ENCODE measurements at regions not wholly inside any gene's neighbourhood (a gene's known extent, or its start where the extent isn't known, plus 50 kb on each side); places are given as distances from the start of the nearest gene placed in this dataset.
A peak's percentile ranks its signal among the peaks of the same experiment; 100 is the strongest.
"Not testable (repeated sequence)": the region's sequence is repeated elsewhere in the genome, so short reads cannot be mapped to it uniquely, and the experiment has no call there.

DNA sequence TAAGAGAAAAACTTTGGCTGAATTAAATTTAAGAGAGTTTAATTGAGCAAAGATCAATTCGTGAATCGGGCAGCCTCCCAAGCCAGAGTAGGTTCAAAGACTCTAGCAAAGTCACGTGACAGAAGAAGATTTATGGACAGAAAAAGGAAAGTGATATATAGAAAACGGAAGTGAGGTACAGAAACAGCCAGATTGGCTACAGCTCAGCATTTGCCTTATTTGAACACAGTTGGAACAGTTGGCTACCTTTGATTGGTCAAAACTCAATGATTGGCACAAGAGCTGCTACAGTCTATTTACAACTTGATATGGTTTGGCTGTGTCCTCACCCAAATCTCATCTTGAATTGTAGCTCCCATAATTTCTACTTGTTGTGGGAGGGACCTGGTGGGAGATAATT, 102.6 kb downstream of the PLG start:
- DNase-seq (ENCODE audit: low read depth) = no peak

DNA sequence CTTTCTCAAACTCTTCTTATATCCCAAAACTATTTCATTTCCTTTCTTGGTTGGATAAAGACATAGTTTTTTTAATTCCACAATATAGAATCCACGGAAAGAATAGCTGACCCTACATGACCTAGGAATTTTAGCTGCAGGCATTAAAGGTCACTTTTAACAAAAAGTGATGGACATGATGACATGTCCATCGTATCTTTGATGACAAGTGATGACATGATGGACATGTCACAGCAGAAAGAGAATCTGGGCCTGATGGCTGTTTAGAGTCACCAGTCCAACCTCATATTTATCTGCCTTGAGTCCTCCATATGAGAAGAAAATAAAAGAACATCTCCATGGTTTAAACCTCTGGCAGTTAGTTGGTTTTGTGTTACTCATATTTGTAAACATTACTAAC, 106.2 kb downstream of the PLG start:
- no peak for DNase-seq (ENCODE audit: low read depth)

DNA sequence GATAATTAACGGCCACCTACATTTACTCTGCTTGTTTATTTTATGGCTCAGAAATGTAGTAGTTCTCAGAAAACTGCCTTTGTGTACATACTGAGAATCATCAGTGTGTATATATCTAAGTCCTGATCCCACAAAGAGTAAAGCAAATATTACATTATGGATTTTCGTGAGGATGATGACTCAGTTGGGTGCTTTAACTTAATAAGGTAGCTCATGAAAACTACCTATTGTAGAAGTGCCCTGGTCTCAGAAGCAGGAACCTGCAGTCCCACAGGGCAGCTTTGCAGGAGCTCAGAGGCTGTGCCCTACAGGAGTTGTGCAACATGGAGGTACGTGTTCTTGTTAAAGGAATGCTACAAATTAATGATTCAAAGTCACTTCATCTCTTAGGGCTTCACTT, 108.2 kb downstream of the PLG start:
- no peak for DNase-seq (ENCODE audit: low read depth)

DNA sequence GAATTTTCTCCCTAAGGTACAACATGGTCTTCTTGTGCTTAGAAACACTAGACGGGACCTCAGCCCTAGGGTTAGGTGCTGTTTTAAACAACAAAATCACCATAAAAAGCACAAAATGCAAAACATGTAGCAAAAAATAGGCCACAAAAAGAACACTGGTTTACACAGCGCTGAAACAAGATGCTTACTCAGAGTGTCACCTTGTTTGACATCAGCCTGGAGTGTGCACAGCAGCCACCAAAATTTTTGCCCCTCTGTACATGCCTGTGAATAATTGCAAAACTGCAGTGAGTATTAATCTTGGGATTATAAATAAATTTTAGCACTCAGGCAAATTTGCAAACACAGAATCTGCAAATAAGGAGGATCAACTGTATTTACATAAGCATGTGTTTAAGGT, 110.1 kb downstream of the PLG start:
- DNase-seq (ENCODE audit: low read depth) = no peak

DNA sequence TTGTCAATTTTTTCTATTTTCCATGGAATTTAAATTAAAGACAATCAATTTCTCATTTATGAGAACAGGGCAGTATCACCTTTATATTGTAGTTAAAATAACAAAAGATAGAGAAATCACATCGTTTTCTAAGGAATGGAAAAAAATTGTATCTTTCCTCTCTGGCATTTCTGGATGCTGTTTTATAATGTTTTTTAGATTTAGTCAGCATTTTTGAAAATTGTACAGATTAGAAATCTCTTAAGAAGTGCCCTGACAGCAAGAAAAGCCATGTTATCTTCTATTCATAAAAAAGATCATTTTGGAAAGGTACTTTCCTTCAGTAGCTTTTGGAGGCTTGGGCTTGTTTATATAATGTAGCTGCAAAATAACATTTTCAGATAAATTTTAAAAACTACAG, 116.9 kb downstream of the PLG start:
- no peak for DNase-seq (ENCODE audit: low read depth)

DNA sequence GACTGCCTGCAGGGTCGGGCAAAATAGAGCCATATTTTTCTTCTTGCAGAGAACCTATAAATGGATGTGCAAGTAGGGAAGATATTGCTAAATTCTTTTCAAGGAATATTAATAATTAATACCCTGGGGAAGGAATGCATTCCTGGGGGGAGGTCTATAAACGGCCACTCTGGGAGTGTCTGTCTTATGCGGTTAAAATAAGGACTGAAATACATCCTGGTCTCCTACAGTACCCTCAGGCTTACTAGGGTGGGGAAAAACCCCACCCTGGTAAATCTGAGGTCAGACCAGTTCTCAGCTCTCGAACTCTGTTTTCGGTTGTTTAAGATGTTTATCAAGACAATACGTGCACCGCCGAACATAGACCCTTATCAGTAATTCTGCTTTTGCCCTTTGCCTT, 118.6 kb downstream of the PLG start:
- not testable (repeated sequence) for DNase-seq (ENCODE audit: low read depth)

DNA sequence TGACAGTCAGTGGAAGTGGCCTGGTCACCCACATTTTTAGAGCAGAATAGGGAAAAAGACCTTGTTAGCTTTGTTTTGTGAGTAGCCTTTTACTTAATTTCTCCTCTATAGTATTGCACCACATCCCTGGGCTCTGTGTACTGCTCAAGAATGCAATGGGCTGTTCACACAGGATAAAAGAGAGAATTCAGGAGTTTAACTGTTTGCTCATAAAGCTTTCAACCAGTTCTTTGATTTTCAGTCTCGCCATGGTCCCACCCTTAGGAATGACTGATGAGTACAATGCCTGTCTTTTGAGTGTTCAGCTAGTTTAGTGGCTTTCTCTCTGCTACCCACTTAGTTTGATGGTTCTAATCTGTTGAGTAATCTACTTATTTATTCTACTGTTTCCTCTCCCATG, 129.7 kb downstream of the PLG start:
- DNase-seq (ENCODE audit: low read depth) = no peak

DNA sequence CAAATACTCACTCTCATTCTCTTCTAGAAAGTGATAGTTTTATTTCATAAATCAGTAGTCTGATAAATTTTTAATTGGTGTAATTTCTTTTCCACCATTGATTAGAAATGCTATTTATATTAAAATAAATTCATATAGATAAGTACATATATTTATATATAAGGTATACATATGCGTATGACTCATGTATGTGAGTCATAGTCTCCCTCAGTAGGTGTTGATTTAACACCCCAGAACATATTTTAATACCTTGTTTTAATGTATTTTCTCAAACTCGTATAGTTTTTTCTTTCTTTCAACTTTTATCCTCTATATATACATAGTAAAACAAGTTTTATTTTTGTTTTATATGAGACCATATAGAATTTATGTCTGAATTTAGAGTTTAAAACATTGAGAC, 130.4 kb downstream of the PLG start:
- no peak for DNase-seq (ENCODE audit: low read depth)

DNA sequence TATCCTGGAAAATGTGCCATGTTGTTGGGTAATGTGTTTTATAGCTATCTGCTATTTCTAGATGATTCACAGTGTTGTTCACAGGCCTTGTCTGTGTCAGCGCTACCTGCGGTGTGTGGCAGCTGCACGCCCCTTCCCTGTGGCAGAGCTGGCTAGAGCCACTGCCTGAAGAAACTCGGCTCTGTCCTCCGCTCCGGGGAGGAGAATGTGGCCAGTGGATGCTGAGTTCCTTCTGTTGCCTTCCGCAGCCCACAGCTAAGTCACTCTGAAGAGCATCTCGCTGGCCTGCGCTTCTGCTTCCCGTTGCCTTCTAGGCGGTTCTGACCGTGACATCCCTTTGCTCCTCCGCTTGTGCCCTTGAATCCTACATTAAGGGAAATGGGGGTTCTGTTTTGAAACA, 135.1 kb downstream of the PLG start:
- peak; percentile 1 for DNase-seq (ENCODE audit: low read depth)

DNA sequence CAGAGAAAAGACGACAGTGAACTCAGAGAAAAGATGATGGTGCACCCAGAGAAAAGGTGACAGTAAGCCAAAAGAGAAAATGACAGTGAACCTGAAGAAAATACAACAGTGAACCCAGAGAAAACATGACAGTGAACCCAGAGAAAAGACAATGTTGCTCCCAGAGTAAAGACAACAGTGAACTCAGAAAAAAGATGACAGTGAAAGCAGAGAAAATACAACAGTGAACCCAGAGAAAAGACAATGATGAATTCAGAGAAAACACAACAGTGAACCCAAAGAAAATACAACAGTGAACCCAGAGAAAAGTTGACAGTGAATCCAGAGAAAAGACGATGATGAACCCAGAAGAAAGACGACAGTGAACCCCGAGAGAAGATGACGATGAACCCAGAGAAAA, 140.5 kb upstream of the MAP3K4 start:
- DNase-seq (ENCODE audit: low read depth) = no peak

DNA sequence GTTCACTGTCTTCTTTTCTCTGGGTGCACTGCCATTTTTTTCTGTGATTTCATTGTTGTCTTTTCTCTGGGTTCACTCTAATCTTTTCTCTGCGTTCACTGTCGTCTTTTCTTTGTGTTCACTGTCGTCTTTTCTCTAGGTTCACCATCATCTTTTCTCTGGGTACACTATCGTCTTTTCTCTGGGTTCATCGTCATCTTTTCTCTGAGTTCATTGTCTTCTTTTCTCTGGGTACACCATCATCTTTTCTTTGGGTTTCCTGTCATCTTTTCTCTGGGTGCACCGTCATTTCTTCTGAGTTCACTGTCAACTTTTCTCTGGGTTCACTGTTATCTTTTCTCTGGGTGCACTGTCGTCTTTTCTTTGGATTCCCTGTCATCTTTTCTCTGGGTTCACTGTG, 137.6 kb upstream of the MAP3K4 start:
- no peak for DNase-seq (ENCODE audit: low read depth)

DNA sequence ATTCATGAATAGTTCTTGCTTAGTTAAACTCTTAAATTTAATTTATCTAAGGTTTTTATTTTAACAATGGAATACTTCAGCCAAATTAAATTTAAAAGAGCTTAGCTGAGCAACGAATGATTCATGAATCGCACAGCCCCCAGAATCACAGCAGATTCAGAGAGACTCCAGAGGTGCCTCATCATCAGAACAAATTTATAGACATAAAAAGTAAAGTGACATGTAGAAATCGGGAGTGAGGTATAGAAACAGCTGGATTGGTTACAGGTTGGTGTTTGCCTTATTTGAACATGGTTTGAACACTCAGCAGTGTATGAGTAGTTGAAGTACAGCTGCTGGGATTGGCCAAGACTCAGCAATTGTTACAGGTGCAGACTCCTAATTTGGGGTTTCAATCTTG, 132.7 kb upstream of the MAP3K4 start:
- no peak for DNase-seq (ENCODE audit: low read depth)

DNA sequence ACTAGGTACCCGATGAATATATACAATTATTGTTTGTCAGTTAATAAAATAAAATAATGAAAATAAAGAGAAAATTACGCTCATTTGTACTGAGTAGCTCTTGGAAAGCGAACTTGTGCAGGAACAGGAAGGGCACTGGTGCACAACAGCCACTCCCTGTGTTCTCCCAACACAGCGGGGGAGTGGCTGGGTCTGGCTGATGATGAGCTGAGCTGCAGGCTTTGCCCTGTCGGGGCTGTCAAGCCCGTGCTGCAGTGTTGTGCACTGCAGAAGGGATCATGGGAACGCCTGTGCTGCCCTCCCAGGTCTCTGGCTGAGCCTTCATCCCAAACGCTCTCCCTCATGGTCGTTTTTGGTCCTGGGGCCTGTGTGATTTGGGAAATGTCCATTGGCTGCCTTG, 131.7 kb upstream of the MAP3K4 start:
- DNase-seq (ENCODE audit: low read depth) = no peak

DNA sequence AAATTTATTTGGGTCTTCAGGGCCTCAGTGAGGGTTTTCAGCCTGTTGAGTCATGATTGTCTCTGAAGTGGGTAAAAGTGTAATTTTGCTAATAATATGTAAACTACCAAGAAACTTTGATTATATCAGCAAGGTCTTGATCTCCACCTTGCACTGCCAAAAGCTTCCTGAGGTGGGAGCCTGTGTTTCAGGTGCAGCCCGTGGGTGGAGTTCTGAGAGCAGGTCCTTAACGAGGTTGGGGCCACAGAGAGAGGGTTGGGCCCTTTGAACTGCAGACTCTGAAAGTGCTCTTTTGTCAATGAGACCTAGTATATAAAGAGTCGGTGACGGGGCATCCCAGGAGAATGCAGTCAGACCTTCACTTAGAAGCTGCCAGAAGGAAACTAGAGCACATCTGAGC, 129.7 kb upstream of the MAP3K4 start:
- no peak for DNase-seq (ENCODE audit: low read depth)

DNA sequence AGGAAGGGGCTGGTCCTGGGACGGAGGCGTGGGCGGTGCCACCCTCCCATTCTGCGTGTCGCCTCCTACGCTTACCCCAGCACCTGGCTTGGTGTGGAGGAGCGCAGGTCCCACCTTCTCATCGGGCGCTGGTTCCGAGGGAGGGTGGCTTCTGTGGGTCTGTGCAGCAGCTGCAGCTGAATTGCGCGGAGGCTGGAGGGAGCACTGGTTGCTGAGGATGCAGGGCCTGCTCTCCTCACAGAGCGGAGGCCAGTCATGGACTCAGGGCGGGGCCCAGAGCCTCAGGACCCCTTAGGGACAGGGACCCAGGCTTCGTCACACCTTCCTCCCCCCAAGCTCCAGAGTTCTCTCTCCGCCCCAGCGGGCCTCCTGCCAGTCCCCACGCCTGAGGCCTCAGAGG, 127.8 kb upstream of the MAP3K4 start:
- no peak for DNase-seq (ENCODE audit: low read depth)

DNA sequence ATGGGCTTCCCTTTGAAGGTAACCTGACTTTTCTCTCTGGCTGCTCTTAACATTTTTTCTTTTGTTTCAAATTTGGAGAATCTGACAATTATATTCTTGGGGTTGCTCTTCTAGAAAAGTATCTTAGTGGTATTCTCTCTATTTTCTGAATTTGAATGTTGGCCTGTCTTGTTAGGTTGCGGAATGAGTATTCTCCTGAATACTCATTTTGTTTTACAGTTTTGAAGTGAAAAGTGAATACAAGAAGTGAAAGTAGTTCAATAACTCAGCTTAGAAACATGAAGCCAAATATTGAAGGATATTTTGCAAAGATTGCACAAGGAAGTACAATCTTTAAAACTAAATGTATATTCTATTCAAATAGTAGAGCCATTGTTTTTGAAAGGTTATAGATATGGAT, 120.2 kb upstream of the MAP3K4 start:
- no peak for DNase-seq (ENCODE audit: low read depth)

DNA sequence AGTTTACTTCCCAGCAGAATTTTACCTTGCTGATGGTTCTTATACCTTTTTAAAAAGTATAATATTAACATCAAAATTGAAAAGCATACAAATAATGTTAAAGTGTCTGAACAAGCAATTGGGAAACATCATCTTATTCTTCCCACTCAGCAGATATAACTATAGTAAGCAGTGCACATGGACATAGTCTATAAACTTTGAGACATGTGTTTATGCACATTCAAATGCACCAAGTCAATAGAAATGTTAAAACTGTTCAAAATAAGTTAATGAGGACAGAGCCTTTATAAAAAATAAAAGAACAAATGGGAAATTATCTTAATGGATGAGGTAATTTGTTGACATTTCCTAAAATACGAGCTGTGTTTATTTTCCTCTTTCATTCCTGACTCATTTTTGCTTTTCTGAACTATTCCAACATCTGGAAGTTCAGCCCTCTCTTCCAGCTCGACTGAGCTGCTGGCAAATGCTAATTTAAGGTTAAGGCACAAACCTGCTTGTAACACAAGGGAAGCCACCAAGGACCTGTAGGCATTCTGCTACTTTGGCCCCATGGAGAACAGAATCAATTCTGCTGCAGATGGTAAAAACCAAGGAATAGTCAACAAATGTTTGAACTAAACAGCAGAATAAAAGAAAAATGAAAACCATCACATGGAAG, 110.3 kb upstream of the MAP3K4 start:
- no peak for DNase-seq (ENCODE audit: low read depth)

DNA sequence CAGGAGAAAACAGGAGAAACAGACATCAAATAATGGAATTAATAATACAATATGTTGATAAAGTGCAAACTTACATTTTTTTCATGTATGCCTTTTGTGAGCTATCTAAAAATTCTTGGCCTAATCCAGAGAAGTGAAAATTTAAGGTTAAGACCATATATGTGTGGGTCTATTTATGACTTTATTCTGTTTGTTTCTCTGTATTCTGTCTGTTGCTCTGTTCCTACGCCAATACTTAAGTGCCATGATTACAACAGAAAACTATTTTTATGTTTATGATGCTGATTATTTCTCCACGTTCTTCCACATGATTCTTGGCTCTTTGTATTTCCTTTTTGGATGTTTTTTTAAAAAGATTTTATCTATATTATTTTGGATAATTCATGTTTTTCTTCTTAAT, 109.6 kb upstream of the MAP3K4 start:
- DNase-seq (ENCODE audit: low read depth) = no peak

DNA sequence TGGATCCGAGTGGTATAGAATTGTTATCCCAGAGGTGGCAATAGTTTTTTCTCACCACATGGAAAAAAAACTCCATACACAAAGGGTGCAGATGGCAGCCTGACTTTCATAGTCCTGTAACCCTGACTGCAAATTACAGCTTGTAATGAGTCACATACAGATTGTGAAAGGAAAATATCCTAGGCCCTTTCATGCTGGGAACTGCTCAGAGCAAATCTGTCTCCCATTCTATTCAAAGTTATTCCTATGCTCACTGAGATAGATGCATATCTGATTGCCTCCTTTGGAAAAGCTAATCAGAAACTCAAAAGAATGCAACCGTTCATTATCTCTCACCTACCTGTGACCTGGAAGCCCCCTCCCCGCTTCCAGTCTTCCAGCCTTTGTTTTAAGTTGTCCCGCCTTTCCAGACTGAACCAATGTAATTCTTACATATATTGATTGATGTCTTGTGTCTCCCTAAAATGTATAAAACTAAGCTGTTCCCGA, 108.7 kb upstream of the MAP3K4 start:
- no peak for DNase-seq (ENCODE audit: low read depth)

DNA sequence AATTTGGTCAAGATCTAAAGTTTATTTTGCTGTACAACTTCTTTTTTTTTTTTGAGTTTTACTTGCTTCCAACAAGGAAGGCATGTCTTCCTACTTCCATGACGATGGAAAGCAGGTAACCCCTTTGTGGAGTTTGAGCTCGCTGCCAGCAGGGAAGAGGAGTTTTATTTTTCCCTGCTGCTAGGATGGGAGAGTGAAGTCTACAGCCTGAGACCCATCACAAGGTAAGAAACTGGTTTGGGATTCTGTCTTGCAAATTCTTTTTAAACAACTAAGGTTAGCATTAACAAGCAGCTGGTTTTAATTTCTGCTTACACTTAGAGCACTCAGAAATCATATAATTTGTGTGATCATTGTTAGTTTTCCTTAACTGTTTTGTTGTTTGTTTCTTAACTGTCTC, 108.0 kb upstream of the MAP3K4 start:
- no peak for DNase-seq (ENCODE audit: low read depth)

DNA sequence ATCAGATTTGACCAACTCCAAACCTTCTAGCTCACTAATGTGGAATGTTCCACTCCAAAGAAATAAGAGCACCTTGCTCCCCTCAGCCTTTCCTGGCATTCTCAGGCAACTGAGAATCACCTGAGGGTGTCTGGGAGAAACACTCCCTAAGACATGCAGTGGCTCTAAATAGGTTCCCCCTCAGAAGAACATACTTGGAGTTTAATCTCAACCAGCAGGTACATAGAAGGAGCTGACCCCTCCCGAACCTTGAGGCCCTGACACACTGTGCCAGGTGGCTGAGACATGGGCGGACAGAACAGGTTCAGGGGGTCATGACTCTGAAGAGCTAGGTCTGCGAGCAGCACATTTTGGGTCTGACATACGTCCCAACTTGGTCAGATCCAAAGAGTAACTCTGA, 107.6 kb upstream of the MAP3K4 start:
- no peak for DNase-seq (ENCODE audit: low read depth)

DNA sequence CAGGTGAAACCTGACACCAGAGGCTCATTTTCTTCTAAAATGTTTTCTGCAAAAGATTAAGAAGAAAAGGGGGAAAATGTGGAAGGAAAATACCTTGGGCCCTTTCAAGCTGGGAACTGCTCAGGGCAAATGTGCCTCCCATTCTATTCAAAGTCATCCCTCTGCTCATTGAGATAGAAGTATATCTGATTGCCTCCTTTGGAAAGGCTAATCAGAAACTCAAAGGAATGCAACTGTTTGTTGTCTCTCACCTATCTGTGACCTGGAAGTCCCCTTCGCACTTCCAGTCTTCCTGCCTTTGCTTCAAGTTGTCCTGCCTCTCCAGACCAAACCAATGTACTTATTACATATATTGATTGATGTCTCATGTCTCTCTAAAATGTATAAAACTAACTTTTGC, 102.4 kb upstream of the MAP3K4 start:
- DNase-seq (ENCODE audit: low read depth) = not testable (repeated sequence)

DNA sequence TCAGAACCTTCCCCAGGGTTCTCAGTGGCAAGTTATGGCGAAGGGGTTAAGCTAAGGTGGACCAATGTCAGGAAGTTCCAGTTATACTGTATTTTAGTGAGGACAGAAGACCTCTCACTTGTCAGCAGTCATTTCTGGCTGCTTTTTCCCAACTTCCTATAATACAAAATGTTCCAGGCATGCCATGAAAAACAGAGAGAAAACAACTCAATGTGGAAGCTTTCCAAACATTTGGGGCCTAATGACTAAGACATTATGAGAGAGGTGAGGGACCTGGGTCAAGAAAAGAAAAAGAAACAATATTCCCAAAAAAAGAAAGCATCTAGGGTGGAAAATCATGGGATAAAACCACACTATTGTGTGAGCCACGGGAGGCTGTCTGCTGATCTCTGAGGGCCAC, 99.9 kb upstream of the MAP3K4 start:
- no peak for DNase-seq (ENCODE audit: low read depth)

DNA sequence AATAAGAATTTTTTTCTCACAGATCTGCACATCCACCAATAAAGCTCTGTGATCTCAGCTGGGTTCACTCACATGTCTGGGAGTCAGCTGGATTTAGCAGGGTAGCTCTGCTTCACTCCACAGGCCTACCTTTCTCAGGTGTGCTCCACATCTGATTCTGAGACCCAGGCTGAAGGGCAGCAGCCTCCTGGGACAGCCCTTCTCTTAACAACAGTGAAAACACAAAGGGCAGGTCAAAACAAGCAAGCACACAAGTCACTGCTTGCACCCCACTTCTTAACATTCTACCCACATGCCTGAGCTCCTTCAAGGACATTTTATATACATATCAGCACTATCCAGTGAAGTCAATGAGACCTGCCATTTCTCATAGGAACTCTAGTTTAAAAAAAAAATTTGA, 96.0 kb upstream of the MAP3K4 start:
- DNase-seq (ENCODE audit: low read depth) = no peak

All from RPMI7951 (cell line).